Esophagus (tissue), 2 donors: ENCODE measurements at regions not wholly inside any gene's neighbourhood (a gene's known extent, or its start where the extent isn't known, plus 50 kb on each side); places are given as distances from the start of the nearest gene placed in this dataset.

Experiments
- H3K27ac ChIP-seq, 2 donors: one replicate each; pipeline ENCODE4 v1.5.1; 2013; ENCODE audit warnings: low read depth in 2 of 2, mild to moderate bottlenecking in 2 of 2, inconsistent platforms in 1 of 2, low read length in 1 of 2, moderate library complexity in 1 of 2
- H3K27me3 ChIP-seq, 2 donors: one replicate each; pipeline ENCODE4 v1.6.1; 2013; ENCODE audit warnings: low read length in 2 of 2, control low read depth in 1 of 2, mild to moderate bottlenecking in 1 of 2; ENCODE audit not compliant: insufficient read depth in 2 of 2, control insufficient read depth in 1 of 2
- H3K36me3 ChIP-seq, 2 donors: one replicate each; pipeline ENCODE4 v1.6.1; 2013; ENCODE audit warnings: low read length in 1 of 2; ENCODE audit not compliant: control insufficient read depth in 2 of 2, insufficient read depth in 2 of 2
- H3K4me1 ChIP-seq, 2 donors: one replicate each; pipeline ENCODE4 v1.6.1; 2013; ENCODE audit warnings: low read length in 1 of 2; ENCODE audit not compliant: control insufficient read depth in 2 of 2, insufficient read depth in 2 of 2
- H3K4me3 ChIP-seq, 2 donors: one replicate each; pipeline ENCODE4 v1.5.1; 2013; ENCODE audit warnings: low read length in 2 of 2, mild to moderate bottlenecking in 2 of 2, low read depth in 1 of 2, moderate library complexity in 1 of 2
- H3K9me3 ChIP-seq, 2 donors: one replicate each; pipeline ENCODE4 v1.6.1; 2013; ENCODE audit warnings: mild to moderate bottlenecking in 2 of 2, low read depth in 1 of 2, low read length in 1 of 2, moderate library complexity in 1 of 2; ENCODE audit not compliant: control insufficient read depth in 2 of 2, insufficient read depth in 1 of 2
- WGBS, 2 donors: extraction: QIAGEN DNeasy Blood & Tissue Kit; methylation state at CpG; one replicate each; pipeline ENCODE4 v1.1.7; 2013; 5-methylcytosine and 5-hydroxymethylcytosine counted together
- donor health status: healthy with polysubstance abuse.
- donor health status: Bipolar disorder and iron deficiency.

- Histone ChIP-seq H3K36me3 (no peaks in the 10 kb centered on the region), H3K27ac (no peak overlapping the region), H3K9me3 (peaks cover 0 to 6% of the 10 kb centered on the region in 2 donors), H3K27me3 (no peaks in the 10 kb centered on the region), H3K4me1 (peaks cover 0 to 5% of the 10 kb centered on the region in 2 donors), H3K4me3 (no peak overlapping the region)
- 82% methylated on average over 13 to 14 of the region's 14 CpGs for WGBS, 2 donors
Observed at GRCh38 chr17:77874303-77875050, 84.0 kb upstream of the TNRC6C start.

- Histone ChIP-seq H3K4me1 (peaks cover 0 to 5% of the 10 kb centered on the region in 2 donors), H3K27me3 (no peaks in the 10 kb centered on the region), H3K4me3 (no peak overlapping the region), H3K27ac (no peak overlapping the region), H3K9me3 (peaks cover 0 to 6% of the 10 kb centered on the region in 2 donors), H3K36me3 (no peaks in the 10 kb centered on the region)
- 68 to 69% methylated on average over 5 of the region's 5 CpGs for WGBS, 2 donors
Observed at GRCh38 chr17:77875051-77875780, 83.3 kb upstream of the TNRC6C start.

- H3K4me3 ChIP-seq = no peak overlapping the region
- WGBS, 2 donors = 79 to 85% methylated on average over 2 of the region's 2 CpGs
- peaks cover 0 to 6% of the 10 kb centered on the region in 2 donors for H3K9me3 ChIP-seq
- no peak overlapping the region for H3K27ac ChIP-seq
- peaks cover 0 to 5% of the 10 kb centered on the region in 2 donors for H3K4me1 ChIP-seq
- no peaks in the 10 kb centered on the region for H3K27me3 ChIP-seq
- no peaks in the 10 kb centered on the region for H3K36me3 ChIP-seq
Observed at GRCh38 chr17:77875881-77876509, 82.5 kb upstream of the TNRC6C start.

- Histone ChIP-seq H3K27me3 (no peaks in the 10 kb centered on the region), H3K4me3 (no peak overlapping the region), H3K27ac (no peak overlapping the region), H3K4me1 (peaks cover 0 to 8% of the 10 kb centered on the region in 2 donors), H3K9me3 (peaks cover 0 to 6% of the 10 kb centered on the region in 2 donors), H3K36me3 (no peaks in the 10 kb centered on the region)
- WGBS, 2 donors = 91% methylated on average over 3 of the region's 3 CpGs
Observed at GRCh38 chr17:77877036-77877435, 81.5 kb upstream of the TNRC6C start.

GRCh38 chr17:77877646-77878355 lies 80.7 kb upstream of the TNRC6C start:
- Histone ChIP-seq H3K36me3 (no peaks in the 10 kb centered on the region), H3K27me3 (no peaks in the 10 kb centered on the region), H3K4me1 (peaks cover 0 to 13% of the 10 kb centered on the region in 2 donors), H3K27ac (no peak overlapping the region), H3K4me3 (no peak overlapping the region), H3K9me3 (peaks cover 0 to 6% of the 10 kb centered on the region in 2 donors)
- WGBS, 2 donors = 88 to 91% methylated on average over 13 of the region's 13 CpGs

GRCh38 chr17:77879226-77879895 lies 79.1 kb upstream of the TNRC6C start:
- Histone ChIP-seq H3K36me3 (no peaks in the 10 kb centered on the region), H3K9me3 (peaks cover 0 to 6% of the 10 kb centered on the region in 2 donors), H3K4me1 (peaks cover 0 to 12% of the 10 kb centered on the region in 2 donors), H3K27ac (no peak overlapping the region), H3K27me3 (no peaks in the 10 kb centered on the region), H3K4me3 (no peak overlapping the region)
- WGBS, 2 donors = 92 to 94% methylated on average over 13 of the region's 13 CpGs

- no peak overlapping the region for H3K4me3 ChIP-seq
- H3K27ac ChIP-seq = no peak overlapping the region
- H3K9me3 ChIP-seq = peaks cover 0 to 6% of the 10 kb centered on the region in 2 donors
- WGBS, 2 donors = 91 to 93% methylated on average over 9 of the region's 9 CpGs
- peaks cover 0 to 12% of the 10 kb centered on the region in 2 donors for H3K4me1 ChIP-seq
- H3K27me3 ChIP-seq = no peaks in the 10 kb centered on the region
- no peaks in the 10 kb centered on the region for H3K36me3 ChIP-seq
Observed at GRCh38 chr17:77879896-77880280, 78.6 kb upstream of the TNRC6C start.

- Histone ChIP-seq H3K9me3 (peaks cover 0 to 1% of the 10 kb centered on the region in 2 donors), H3K27me3 (no peaks in the 10 kb centered on the region), H3K36me3 (no peaks in the 10 kb centered on the region), H3K4me3 (no peak overlapping the region), H3K27ac (peak overlapping the region; percentile 63 to 77), H3K4me1 (peaks cover 0 to 12% of the 10 kb centered on the region in 2 donors)
- WGBS, 2 donors = 66 to 73% methylated on average over 11 of the region's 11 CpGs
Observed at GRCh38 chr17:77880711-77881450, 77.6 kb upstream of the TNRC6C start.
